Calu3 (cell line): ENCODE measurements at regions not wholly inside any gene's neighbourhood (a gene's known extent, or its start where the extent isn't known, plus 50 kb on each side); places are given as distances from the start of the nearest gene placed in this dataset.

Experiments used
- BruUV-seq: library from RNA; stranded (reverse); fragments of 400-500 nt; replicated peaks from 2 replicates; lab custom pipeline; 2021; lab: Mats Ljungman, UMichigan
- CTCF ChIA-PET: fragments of 300-600 bp; sonication (Branson Sonifier 250); formaldehyde crosslinking; loops from one replicate; lab custom pipeline; 2022; ENCODE audit warnings: antibody characterized with exemption; lab: Charles Lee
- DNase-seq: peaks from one replicate; pipeline ENCODE4 v3.0.0; 2022
- H3K27ac Mint-ChIP-seq: one replicate; pipeline ENCODE4 v1.8.0; 2022; ENCODE audit warnings: mixed read lengths; ENCODE audit not compliant: unreplicated experiment
- H3K27me3 Mint-ChIP-seq: one replicate; pipeline ENCODE4 v1.8.0; 2022; ENCODE audit warnings: mixed read lengths; ENCODE audit not compliant: unreplicated experiment
- H3K36me3 Mint-ChIP-seq: one replicate; pipeline ENCODE4 v1.8.0; 2022; ENCODE audit warnings: mild to moderate bottlenecking, moderate library complexity, mixed read lengths; ENCODE audit not compliant: insufficient read depth, unreplicated experiment
- H3K4me1 Mint-ChIP-seq: one replicate; pipeline ENCODE4 v1.8.0; 2022; ENCODE audit warnings: mild to moderate bottlenecking, low read depth, mixed read lengths; ENCODE audit not compliant: unreplicated experiment
- H3K4me3 Mint-ChIP-seq: one replicate; pipeline ENCODE4 v1.8.0; 2022; ENCODE audit warnings: mild to moderate bottlenecking, low read depth, moderate library complexity, mixed read lengths; ENCODE audit not compliant: unreplicated experiment
- H3K9me3 Mint-ChIP-seq: one replicate; pipeline ENCODE4 v1.8.0; 2022; ENCODE audit warnings: low read depth, mixed read lengths; ENCODE audit not compliant: unreplicated experiment
- CTCF ChIP-seq: fragments of 200-600 bp; IDR thresholded peaks from one replicate; pipeline ENCODE4 v1.8.0; 2022; ENCODE audit warnings: antibody characterized with exemption; ENCODE audit not compliant: unreplicated experiment
- intact Hi-C: fragments of 100-400 bp; cut with micrococcal nuclease; formaldehyde crosslinking; loops from one replicate; pipeline ENCODE4 v1.10.0; 2022; ENCODE audit not compliant: unreplicated experiment

- no peak overlapping the region for H3K4me3 Mint-ChIP-seq
- intact Hi-C loops = no loop called here
- no peak for TF ChIP-seq CTCF
- no TSS peak for BruUV-seq
- H3K27me3 Mint-ChIP-seq = no peaks in the 10 kb centered on the region
- H3K36me3 Mint-ChIP-seq = no peaks in the 10 kb centered on the region
- no peak for DNase-seq
- peaks cover 5% of the 10 kb centered on the region for H3K9me3 Mint-ChIP-seq
- CTCF ChIA-PET = no interaction called here
- H3K27ac Mint-ChIP-seq = no peak overlapping the region
- H3K4me1 Mint-ChIP-seq = no peaks in the 10 kb centered on the region
These were observed 202.8 kb upstream of the COPS8 start for GRCh38 chr2:236882930-236883329.

- Mint-ChIP-seq H3K4me1 (no peaks in the 10 kb centered on the region), H3K27ac (no peak overlapping the region), H3K4me3 (no peak overlapping the region), H3K27me3 (no peaks in the 10 kb centered on the region), H3K36me3 (no peaks in the 10 kb centered on the region), H3K9me3 (peaks cover 5% of the 10 kb centered on the region)
- no TSS peak for BruUV-seq
- CTCF ChIA-PET = no interaction called here
- intact Hi-C loops = no loop called here
- TF ChIP-seq CTCF = no peak
- no peak for DNase-seq
These were observed 201.9 kb upstream of the COPS8 start for GRCh38 chr2:236883819-236884218.

- no TSS peak for BruUV-seq
- CTCF ChIA-PET = no interaction called here
- H3K9me3 Mint-ChIP-seq = peaks cover 5% of the 10 kb centered on the region
- TF ChIP-seq CTCF = no peak
- no peaks in the 10 kb centered on the region for H3K27me3 Mint-ChIP-seq
- H3K36me3 Mint-ChIP-seq = no peaks in the 10 kb centered on the region
- intact Hi-C loops = no loop called here
- no peak overlapping the region for H3K4me3 Mint-ChIP-seq
- H3K4me1 Mint-ChIP-seq = no peaks in the 10 kb centered on the region
- no peak overlapping the region for H3K27ac Mint-ChIP-seq
- DNase-seq = no peak
These were observed 201.0 kb upstream of the COPS8 start for GRCh38 chr2:236884569-236885175.

GRCh38 chr2:236886456-236886855 is 199.2 kb upstream of the COPS8 start:
- Mint-ChIP-seq H3K36me3 (no peaks in the 10 kb centered on the region), H3K27ac (no peak overlapping the region), H3K4me1 (no peaks in the 10 kb centered on the region), H3K4me3 (no peak overlapping the region), H3K27me3 (no peaks in the 10 kb centered on the region), H3K9me3 (peaks cover 2% of the 10 kb centered on the region)
- CTCF ChIA-PET = no interaction called here
- no peak for TF ChIP-seq CTCF
- DNase-seq = no peak
- intact Hi-C loops = no loop called here
- no TSS peak for BruUV-seq
